Endothelial cell of umbilical vein (primary cell): ENCODE measurements at regions not wholly inside any gene's neighbourhood (a gene's known extent, or its start where the extent isn't known, plus 50 kb on each side); places are given as distances from the start of the nearest gene placed in this dataset.

Experiments
- CTCF ChIP-seq, 2 donors: IDR thresholded peaks; 1 replicate in 1 of 2; 2 replicates in 1 of 2; pipeline ENCODE4 v1.5.1; 2011; ENCODE audit warnings: low read length in 2 of 2, mild to moderate bottlenecking in 2 of 2, moderate library complexity in 2 of 2, control low read depth in 1 of 2, inconsistent platforms in 1 of 2, low read depth in 1 of 2; ENCODE audit not compliant: insufficient read depth in 1 of 2; ENCODE audit errors: extremely low read depth in 1 of 2
- FOS ChIP-seq: IDR thresholded peaks from 2 replicates; pipeline ENCODE4 v1.6.1; 2011; ENCODE audit warnings: mild to moderate bottlenecking, low read length, moderate library complexity, borderline replicate concordance; ENCODE audit not compliant: insufficient read depth

DNA sequence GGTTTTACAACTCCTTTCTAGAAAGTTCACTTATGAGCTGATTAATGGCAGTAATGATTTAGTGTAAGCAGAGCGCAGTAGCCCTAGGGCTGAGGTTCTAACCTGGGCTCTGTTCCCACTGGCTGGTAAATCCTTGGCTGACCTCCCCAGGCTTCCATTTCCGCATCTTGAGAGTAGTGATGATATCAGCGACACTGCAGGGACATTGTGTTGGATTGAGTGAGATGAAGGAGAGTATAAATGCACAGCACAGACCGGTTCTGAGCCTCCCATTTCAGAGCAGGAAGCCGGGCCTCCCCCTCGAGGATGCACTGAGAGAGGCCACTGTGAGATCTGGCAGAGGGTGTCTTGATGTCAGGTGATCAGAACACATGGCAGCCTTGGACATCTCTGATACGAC lies 477.2 kb upstream of the SULF2 start:
- TF ChIP-seq CTCF (IDR thresholded peaks at IDR 0.05; ENCODE audit: extremely low read depth in 1 of 2, insufficient read depth in 1 of 2, low read depth in 1 of 2, low read length in 2 of 2) (no peak), FOS (no peak)
